ENCODE measurements at regions not wholly inside any gene's neighbourhood (a gene's known extent, or its start where the extent isn't known, plus 50 kb on each side); places are given as distances from the start of the nearest gene placed in this dataset.

DNA sequence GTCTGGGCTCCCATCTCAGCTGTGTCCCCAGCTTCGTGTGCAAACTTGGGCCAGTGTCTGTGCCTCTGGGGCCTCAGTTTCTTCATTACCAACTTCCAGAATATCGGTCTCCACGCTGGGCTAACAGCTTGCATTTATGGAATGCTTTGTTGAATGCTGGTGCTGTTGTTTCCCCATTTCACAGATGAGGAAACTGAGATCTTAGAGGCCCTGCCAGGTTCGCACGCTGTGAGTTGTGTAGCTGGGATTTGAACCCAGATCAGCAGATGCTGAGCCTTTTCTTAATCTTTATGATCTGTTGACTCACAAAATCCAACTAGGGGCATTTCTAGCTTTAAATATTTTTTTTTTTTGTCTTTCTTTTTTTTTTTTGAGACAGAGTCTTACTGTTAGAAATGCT lies 101.5 kb upstream of the STX18 start:
- Histone ChIP-seq H3K36me3 (replicated peaks in 1 of 2; ENCODE audit: control insufficient read depth in 1 of 2, insufficient read depth in 2 of 2, low read length in 1 of 2) (no peaks in the 10 kb centered on the region), H3K9me2 (no peaks in the 10 kb centered on the region), H2AFZ (ENCODE audit: low read depth) (no peak overlapping the region), H3K9ac (no peak overlapping the region), H3K4me2 (no peak overlapping the region), H3F3A (replicated peaks; ENCODE audit: insufficient read depth) (no peaks in the 10 kb centered on the region), H3K9me3 (no peaks in the 10 kb centered on the region), H3K4me3 (ENCODE audit: low read depth in 2 of 2, low read length in 1 of 2) (no peak overlapping the region), H3K79me2 (ENCODE audit: insufficient read depth) (no peaks in the 10 kb centered on the region), H4K20me1 (ENCODE audit: insufficient read depth) (no peaks in the 10 kb centered on the region), H3K4me1 (ENCODE audit: control insufficient read depth in 1 of 2, insufficient read depth in 2 of 2, low read depth in 1 of 2, low read length in 1 of 2) (no peaks in the 10 kb centered on the region; a peak in 1 of 4 replicates), H3K27ac (ENCODE audit: low read depth in 2 of 2, low read length in 1 of 2) (no peak overlapping the region), H3K27me3 (ENCODE audit: insufficient read depth) (no peaks in the 10 kb centered on the region)
- DNase-seq: no peak
- WGBS (ENCODE audit: low lambda C conversion rate): 91% methylated on average over 5 of the region's 5 CpGs
- TF ChIP-seq, protein P1, sequence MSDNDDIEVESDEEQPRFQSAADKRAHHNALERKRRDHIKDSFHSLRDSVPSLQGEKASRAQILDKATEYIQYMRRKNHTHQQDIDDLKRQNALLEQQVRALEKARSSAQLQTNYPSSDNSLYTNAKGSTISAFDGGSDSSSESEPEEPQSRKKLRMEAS (IDR thresholded peaks at IDR 0.05; ENCODE audit: low read depth): no peak
- TF ChIP-seq, protein P2, sequence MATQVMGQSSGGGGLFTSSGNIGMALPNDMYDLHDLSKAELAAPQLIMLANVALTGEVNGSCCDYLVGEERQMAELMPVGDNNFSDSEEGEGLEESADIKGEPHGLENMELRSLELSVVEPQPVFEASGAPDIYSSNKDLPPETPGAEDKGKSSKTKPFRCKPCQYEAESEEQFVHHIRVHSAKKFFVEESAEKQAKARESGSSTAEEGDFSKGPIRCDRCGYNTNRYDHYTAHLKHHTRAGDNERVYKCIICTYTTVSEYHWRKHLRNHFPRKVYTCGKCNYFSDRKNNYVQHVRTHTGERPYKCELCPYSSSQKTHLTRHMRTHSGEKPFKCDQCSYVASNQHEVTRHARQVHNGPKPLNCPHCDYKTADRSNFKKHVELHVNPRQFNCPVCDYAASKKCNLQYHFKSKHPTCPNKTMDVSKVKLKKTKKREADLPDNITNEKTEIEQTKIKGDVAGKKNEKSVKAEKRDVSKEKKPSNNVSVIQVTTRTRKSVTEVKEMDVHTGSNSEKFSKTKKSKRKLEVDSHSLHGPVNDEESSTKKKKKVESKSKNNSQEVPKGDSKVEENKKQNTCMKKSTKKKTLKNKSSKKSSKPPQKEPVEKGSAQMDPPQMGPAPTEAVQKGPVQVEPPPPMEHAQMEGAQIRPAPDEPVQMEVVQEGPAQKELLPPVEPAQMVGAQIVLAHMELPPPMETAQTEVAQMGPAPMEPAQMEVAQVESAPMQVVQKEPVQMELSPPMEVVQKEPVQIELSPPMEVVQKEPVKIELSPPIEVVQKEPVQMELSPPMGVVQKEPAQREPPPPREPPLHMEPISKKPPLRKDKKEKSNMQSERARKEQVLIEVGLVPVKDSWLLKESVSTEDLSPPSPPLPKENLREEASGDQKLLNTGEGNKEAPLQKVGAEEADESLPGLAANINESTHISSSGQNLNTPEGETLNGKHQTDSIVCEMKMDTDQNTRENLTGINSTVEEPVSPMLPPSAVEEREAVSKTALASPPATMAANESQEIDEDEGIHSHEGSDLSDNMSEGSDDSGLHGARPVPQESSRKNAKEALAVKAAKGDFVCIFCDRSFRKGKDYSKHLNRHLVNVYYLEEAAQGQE (IDR thresholded peaks at IDR 0.05; ENCODE audit: low read depth, low read length): no peak
- no peak for TF ChIP-seq CHD2 (IDR thresholded peaks at IDR 0.05; ENCODE audit: low read length, partially characterized antibody)
- no peak for TF ChIP-seq GABPA (IDR thresholded peaks at IDR 0.05; ENCODE audit: low read depth)
- no peak for TF ChIP-seq EZH2phosphoT487 (IDR thresholded peaks at IDR 0.05; ENCODE audit: borderline replicate concordance, low read depth)
- no peak for TF ChIP-seq TAF1 (IDR thresholded peaks at IDR 0.05; ENCODE audit: borderline replicate concordance, low read depth, low read length)
- no peak for TF ChIP-seq RFX5 (IDR thresholded peaks at IDR 0.05; ENCODE audit: low read length)
- TF ChIP-seq FOSL2 (IDR thresholded peaks at IDR 0.05; ENCODE audit: borderline replicate concordance, low read depth): no peak
- TF ChIP-seq MEF2A (IDR thresholded peaks at IDR 0.05; ENCODE audit: borderline replicate concordance, low read depth): no peak
- TF ChIP-seq, protein P3, sequence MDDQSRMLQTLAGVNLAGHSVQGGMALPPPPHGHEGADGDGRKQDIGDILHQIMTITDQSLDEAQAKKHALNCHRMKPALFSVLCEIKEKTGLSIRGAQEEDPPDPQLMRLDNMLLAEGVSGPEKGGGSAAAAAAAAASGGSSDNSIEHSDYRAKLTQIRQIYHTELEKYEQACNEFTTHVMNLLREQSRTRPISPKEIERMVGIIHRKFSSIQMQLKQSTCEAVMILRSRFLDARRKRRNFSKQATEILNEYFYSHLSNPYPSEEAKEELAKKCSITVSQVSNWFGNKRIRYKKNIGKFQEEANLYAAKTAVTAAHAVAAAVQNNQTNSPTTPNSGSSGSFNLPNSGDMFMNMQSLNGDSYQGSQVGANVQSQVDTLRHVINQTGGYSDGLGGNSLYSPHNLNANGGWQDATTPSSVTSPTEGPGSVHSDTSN (IDR thresholded peaks at IDR 0.05): no peak
- TF ChIP-seq FOXM1 (IDR thresholded peaks at IDR 0.05; ENCODE audit: low read depth): no peak
- TF ChIP-seq ZBTB33 (IDR thresholded peaks at IDR 0.05; ENCODE audit: borderline replicate concordance, low read depth): no peak
- no peak for TF ChIP-seq RCOR1 (IDR thresholded peaks at IDR 0.05; ENCODE audit: low read length)
- TF ChIP-seq, protein P4, sequence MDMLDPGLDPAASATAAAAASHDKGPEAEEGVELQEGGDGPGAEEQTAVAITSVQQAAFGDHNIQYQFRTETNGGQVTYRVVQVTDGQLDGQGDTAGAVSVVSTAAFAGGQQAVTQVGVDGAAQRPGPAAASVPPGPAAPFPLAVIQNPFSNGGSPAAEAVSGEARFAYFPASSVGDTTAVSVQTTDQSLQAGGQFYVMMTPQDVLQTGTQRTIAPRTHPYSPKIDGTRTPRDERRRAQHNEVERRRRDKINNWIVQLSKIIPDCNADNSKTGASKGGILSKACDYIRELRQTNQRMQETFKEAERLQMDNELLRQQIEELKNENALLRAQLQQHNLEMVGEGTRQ (IDR thresholded peaks at IDR 0.05; ENCODE audit: borderline replicate concordance, low read depth, low read length): no peak
- no peak for TF ChIP-seq TCF12 (IDR thresholded peaks at IDR 0.05)
- TF ChIP-seq ELF1 (IDR thresholded peaks at IDR 0.05): no peak
- TF ChIP-seq NRF1 (IDR thresholded peaks at IDR 0.05; ENCODE audit: low read depth, low read length): no peak
- TF ChIP-seq FOXJ3 (CRISPR knock-in tag; IDR thresholded peaks at IDR 0.05): no peak
- no peak for TF ChIP-seq GATA2 (CRISPR knock-in tag; IDR thresholded peaks at IDR 0.05)
- TF ChIP-seq EP300 (IDR thresholded peaks at IDR 0.05; ENCODE audit: borderline replicate concordance in 1 of 2, low read depth in 1 of 2, low read length in 1 of 2): no peak
- CTCF ChIA-PET: no interaction called here
- POLR2A ChIA-PET: no interaction called here

Data from SK-N-SH (cell line).